ENCODE measurements at regions not wholly inside any gene's neighbourhood (a gene's known extent, or its start where the extent isn't known, plus 50 kb on each side); places are given as distances from the start of the nearest gene placed in this dataset.
"Not testable (repeated sequence)": the region's sequence is repeated elsewhere in the genome, so short reads cannot be mapped to it uniquely, and the experiment has no call there.

DNA sequence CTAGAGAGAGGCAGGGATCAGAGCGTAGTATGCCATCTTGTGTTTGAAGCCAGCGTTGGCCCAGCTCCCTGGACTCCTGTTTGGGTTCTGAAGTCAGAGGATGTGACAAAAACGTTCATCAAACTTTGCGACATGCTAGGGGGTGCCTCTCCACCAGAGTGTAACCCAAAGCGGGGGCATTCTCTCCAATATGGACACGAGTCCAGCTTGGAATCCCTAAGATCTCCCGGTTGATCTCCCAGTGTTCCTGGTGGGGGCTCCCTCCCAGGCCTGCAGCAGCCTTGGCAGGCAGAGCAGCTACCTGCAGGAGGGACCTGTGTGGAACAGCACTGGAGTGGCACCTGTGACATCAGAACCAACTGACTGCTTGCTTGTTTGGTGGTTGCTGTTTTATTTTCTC is 218.8 kb upstream of the ECI2 start:
- no peak for DNase-seq (ENCODE audit: low read depth)

DNA sequence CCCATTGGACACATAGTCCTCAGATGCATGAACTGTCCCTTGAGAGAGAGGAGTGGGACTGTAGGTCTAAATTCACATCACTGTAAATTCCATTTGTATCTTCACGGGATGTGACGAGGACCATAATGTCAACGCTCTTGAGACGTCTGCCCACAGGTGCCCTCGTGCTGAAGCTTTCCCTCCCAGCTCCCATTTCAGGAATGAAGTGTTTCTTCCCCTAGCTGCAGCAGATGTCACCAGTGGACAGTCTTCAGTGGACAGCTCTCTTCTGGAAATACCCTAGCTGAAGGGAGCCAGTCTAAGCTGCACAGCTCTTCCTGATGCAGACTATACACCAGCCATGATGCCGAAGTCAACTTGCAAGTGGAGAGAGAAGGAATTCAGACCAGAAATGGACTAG is 217.4 kb upstream of the ECI2 start:
- DNase-seq (ENCODE audit: low read depth), result no peak

DNA sequence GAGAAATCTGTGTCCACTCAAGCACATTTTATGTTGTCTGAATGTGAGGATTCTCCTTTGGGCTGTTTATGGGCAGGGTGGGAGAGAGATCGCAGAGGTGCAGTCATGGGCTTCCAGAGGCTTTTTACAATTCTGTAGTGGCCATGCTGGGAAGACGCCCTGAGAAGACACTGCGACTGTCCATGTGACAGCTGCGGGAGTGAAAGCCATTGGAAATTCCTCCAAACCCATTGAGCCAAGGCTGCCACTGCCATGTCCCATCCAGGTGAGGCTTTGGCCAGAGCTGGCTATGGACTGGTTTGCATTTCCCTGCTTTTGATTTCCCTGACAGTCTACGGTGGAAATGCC is 216.9 kb upstream of the ECI2 start:
- DNase-seq (ENCODE audit: low read depth), result no peak

DNA sequence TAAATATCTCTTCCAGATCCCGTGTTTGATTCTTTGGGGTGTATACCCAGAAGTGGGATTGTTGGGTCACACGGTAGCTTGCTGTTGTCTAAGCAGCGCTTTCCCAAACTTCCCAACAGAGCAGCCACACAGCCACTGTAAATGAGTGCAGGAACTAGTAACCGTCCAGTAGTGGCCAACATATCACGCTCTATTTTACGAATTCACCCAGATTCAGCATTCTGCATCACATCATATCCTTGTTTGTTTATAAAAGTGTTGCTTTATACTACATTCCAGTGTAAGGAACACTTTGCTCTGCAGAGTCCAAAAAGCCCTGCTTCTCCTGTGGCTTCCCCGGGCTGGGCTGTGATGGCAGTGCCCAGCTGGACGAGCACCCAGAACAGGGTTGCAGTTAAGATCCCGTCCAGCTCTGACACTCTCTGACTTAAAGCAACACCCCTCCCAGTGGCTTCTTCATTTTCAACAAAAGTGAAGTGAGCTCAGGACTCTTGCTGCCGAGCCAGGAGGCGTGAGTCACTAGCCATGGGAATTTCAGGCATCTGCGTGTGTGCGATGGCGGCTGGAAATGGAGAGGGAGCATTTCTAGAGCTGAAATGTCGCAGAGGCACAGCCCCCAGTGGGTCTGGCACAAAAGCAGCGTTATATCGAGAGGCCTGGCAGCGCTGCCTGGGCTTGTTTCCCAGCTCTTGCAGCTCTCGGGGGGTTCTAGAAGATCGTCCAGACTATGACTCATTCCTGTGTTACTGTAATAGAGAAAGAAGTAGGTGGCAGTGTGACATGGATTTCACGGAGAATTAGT is 216.3 kb upstream of the ECI2 start:
- DNase-seq (ENCODE audit: low read depth), result peak; percentile 93

DNA sequence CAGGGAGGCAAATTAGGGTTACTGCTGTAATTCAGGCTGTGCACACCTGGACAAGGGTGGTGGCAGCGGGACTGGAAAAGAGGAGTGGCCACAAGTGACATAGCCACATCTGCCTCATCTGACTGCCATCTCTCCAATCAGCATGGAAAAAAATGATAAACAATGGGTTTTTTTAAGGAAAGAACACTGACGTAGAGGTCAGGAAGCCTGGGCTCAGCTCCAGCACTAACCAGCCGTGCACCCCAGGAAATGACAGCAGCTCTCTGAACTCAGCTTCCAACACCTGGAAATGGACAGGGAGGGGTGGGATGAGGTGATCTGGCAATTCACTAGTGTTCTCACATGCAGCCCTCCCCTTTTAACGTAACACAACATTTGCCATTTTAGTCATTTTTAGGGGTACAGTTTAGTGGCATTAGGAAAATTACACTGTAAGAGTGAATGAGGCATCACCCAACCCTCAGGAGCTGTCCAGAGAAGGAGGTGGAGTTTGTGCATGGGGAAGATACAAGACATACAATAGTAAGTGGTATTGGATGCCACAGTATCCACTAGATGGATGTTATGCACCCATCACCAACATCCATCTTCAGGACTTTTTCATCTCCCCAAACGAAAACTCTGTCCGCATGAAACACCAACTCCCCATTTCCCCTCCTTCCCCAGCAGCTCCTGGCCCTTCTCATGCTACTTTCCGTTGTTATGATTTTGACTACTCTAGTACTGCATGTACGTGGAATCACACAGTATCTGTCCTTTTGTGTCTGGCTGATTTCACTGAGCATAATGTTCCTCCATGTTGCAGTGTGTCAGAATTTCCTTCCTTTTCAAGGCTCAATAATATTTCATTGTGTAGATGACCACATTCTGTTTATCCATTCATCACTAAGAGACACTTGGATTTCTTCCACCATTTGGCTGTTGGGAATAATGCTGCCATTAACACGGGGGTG is 215.5 kb upstream of the ECI2 start:
- peak; percentile 68 for DNase-seq (ENCODE audit: low read depth)

DNA sequence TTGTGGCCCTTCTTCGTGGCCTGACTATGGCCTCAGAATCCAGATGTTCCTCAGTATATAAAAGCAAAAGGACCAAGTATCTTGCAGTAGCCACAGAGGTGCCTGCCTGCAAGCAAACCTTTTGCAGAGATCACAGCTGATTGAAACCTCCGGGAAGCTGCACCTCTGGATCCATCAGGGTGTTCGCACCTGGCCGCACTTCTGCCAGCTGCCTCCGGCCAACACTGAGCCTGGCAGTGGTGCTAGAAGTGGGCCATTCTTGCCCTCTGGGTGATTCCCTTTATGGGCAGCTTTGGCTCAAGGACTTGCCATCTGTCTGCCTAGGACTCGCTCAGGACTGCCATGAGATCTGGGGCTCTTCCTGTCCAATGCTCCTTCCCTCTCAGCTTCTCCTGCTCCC is 214.6 kb upstream of the ECI2 start:
- DNase-seq (ENCODE audit: low read depth), result no peak

DNA sequence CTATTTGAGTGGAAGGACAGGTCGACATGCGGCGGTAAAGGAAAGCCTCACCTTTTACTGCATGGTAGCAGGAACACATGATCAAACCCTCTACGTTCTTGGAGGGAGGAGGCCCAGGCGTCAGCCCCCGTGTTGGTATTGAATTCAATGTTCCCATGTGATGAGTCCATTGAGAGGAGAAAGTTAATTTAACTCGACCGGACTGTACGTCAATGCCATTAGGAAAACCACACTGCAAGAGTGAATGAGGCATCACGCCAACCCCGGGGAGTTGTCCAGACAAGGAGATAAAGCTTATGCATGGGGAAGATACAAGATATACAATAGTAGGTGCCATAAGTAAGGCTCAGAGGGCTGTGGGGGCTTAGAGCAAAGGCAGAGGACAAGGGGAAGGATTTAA is 213.9 kb upstream of the ECI2 start:
- DNase-seq (ENCODE audit: low read depth), result no peak

DNA sequence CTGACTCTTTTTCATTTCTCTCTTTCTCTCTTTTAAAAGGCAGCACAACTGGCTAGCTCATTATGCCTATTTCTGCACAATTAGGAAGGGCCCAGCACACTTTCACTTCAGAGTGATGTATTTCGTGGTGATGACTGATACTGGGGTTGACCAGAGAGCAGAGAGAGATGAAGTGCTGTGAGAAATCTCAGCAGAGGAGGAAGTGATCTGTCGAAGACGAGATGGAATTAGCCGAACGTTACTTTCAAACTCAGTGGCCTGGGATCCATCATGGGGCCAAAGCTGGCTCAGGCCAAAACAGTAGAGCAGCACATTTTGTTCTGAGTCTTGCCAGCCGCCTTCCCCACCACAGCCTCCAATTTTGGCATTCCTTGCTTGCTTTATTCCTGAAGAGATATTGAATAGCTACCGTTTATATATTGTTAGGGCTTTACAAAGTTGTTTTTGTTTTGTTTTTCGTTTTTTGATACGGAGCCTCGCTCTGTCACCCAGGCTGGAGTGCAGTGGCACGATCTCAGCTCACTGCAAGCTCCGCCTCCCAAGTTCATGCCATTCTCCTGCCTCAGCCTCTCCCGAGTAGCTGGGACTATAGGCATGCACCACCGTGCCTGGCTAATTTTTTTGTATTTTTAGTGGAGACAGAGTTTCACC is 213.2 kb upstream of the ECI2 start:
- DNase-seq (ENCODE audit: low read depth), result no peak

DNA sequence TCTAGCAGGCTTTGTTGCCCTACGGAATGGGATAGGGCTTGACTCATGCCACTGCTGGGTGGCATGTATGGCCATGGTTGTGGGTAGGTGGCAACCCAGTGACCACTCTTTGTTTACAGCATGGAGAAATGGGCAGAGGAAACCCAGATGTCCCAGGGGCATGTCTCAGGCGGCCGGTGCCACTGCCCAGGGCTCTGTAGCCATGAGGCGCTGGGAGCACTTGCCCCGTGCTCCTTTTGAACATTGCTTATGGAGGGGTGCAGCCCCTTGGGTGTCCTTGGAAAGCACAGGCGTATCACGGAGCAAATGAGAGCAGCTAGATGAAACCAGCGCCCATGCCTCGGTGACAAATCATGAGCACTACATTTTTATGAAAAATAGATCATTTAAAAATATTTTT is 212.5 kb upstream of the ECI2 start:
- DNase-seq (ENCODE audit: low read depth), result no peak

DNA sequence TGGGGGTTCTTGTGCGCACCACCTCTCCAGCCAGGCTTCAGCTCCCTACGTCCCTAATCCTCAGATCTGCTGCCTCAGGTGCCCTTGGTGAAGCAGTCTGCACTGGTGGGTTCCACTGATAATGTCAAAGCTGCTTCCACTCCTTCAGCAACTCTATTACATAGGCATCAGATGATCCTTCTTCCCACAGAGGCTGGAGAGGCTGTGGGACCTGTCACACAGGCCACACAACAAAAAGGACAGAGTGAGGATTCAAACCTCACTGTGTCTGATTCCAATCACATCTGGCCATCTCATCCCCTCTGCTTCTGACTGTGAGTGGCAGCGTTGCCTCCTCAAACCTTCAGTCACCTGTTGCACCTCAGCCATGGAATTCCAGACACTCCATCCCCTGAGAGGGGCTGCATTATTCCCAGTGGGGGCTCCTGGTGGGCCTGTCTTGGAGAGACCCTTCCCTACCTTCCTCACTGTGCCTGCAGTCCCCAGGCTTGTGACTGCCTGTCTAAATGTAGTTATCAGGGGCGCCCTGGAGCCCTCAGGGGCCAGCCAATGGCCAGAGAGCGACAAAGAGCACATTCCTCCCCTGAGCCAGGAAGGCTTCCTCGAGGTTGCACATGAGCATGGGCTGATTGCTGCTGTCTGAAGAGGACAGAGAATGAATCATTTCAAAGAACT is 211.4 kb upstream of the ECI2 start:
- no peak for DNase-seq (ENCODE audit: low read depth)

DNA sequence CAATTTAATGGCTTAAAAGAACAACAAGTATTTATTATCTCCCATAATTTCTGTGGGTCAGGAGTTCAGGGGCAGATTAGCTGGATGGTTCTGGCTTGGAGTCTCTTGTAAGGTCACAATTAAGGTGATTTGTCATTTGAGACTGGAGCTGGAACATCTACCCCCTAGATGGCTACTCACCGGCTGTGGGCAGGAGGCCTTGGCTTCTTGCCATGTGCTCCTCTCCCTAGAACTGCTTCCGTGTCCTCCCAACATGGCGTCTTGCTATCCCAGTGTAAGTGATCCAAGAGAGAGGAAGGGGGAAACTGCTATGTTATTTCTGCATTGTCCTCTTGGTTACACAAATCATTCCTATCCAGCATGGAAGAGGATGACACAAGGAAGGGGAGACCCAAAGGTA is 210.2 kb upstream of the ECI2 start:
- peak; percentile 66 for DNase-seq (ENCODE audit: low read depth)

DNA sequence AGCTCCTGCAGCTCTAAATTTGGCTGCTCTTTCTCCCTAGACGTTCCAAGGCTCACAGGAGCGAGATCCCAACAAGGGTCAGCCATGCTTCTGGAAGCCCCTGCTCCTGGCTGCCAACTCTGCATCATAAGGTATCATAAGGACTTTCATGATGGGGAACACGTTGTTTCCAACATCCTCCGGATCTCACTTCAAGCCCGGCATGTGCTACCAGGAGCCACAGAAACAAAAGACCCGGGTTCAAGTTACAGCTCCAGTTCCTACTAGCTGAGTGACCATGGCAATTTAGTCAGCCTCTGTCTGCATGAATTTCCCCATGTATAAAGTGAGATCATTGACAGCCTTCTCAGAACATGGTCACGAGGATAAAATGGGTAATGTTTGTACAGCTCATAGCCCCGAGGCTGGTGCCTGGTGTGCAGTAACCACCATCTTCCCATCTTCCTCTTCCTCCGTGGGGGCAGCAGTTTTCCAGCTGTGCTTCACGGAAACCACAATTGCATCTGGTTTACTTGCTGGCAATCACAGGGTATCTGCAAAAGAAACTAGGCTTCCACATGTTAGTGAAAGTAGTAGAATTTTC is 209.0 kb upstream of the ECI2 start:
- DNase-seq (ENCODE audit: low read depth), result peak; percentile 85

DNA sequence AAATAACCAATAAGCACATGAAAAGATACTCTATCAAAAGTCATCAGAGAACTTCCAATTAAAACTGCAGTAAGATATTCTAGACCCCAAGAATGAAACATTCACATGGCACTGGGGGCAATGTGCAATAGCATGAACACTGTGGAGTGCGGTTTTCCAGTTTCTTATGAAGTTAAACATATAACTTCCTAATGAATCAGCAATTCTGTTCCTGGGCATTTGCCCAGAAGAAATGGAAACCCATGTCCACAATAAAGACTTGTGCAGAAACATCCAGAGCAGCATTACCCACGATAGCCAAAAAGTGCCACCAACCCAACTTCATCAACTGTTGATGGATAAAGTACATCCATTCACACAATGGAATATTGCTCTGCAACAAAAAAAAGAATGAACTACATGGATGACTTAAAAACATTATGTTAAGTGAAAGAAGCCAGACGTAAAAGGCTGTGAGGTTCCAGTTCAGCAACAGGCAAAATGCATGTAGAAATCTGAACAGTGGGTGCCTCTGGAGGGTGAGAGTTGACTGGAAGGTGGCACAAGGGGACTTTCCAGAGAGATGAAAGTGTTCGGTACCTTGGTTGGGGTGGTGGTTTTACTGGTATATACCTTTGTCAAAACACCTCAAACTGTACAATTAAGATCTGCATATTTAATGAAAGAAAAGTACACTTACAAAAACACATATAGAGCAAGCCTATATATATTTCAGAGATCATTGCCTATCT is 207.2 kb upstream of the ECI2 start:
- DNase-seq (ENCODE audit: low read depth), result no peak

DNA sequence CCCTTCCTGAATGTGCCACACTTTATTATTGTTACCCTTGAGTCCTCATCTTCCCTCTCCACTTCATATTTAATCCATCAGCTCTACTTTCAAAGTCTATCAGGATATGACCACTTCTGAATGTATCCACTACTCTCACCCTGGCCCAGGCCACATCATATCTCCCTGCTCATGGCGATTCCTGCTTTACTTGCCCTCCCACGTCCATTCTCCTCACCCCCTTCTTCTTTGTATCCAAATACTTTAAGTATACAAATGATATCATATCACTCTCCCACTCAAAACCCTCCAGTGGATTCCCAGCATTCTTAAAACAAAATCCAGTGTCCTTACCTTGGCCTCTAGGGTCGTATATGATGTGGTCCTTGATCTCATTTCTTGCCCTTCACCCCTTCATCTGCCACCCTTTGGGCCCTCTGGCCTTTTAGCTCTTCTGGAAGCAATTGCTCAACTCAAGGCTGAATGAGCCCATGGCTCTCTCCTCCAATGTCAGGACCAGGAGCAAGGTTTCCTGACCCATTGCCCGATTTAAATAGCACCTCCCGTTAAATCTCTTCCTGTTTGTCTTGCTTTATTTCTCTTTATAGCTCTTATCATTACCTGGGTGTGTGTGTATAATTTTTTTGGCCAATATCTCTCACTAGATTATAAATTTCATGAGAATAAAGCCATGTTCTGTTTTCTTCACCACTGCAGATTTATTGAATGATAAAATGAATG is 205.9 kb upstream of the ECI2 start:
- no peak for DNase-seq (ENCODE audit: low read depth)

DNA sequence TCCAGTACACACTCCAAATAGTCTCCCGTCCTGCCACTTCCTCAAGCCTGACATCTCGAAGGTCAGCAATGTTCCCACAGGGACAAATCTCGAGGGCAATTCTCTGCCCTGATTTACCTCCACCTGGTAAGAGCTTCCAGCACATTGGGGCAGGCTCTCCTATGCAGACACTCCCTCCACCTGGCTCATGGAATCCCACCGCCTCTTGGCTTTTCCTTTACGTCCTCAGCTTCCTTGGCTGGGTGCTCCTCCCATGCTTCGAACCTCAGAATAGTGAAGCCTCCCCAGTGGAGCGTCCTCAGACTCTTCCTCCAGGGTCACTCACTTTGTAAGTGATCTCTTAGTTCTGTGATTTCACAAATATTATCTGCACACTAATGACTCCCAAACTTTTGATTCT is 205.2 kb upstream of the ECI2 start:
- DNase-seq (ENCODE audit: low read depth), result no peak

DNA sequence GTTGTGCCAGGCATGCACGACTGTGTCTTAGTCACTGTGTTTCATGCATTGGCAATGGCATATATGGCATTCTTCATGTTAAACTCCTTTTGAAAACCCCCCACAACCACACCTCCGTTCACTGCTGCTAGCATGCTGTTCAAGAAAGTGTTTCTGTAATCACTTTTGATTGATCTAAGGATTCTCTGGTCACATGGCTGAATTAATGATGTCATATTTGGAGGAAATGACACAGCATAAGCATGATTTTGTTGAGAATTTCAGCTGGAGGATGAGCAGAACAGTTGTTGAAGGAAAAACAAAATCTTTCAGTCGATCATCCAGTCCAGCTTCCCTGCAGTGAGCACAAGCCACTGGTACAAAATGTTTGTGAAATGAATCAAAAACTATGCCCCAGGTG is 203.5 kb upstream of the ECI2 start:
- no peak for DNase-seq (ENCODE audit: low read depth)

DNA sequence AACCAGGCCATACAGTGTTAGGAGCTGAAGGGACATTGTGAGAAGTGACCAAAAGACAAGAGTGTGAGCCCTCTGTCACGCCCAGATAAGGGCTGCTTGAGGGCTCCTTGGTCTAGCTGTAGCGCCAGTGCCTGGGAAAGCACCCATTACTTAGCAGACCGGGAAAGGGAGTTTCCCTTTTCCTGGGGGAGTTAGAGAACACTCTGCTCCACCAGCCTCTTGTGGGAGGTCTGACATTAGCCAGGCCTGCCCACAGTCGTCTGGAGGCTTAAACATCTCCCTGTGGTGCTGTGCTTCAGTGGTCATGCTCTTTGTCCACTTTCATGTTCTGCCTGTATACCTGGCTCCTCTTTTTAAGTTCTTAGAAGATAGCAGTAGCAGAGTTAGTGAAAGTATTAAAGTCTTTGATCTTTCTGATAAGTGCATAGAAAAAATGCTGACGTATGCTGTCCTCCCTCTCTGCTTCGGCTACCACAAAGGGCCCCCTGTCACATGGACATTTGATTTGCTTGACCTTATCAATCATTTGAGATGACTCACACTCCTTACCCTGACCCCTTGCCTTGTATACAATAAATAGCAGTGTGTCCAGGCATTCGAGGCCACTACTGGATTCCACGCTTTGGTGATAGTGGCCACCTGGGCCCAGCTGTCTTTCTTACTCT is 201.5 kb upstream of the ECI2 start:
- DNase-seq (ENCODE audit: low read depth), result no peak

DNA sequence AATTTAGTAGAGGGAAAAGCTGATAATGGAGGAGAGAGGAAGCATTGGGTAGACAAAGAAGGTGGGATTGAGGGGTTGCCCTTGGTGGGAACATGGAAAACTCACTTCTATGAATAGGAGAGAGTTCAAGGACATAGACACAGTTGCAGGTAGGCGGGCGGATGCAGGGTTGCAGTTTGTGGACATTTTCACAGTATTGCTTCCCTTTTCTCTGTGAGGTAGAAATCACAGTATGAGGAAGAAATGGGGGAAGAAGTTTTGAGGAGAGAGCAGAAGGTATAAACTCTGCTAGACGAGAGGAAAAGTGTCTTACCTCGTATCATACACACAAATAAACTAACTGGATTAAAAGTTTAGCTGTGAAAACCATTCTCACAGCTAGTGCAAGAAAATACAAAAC is 200.7 kb upstream of the ECI2 start:
- no peak for DNase-seq (ENCODE audit: low read depth)

DNA sequence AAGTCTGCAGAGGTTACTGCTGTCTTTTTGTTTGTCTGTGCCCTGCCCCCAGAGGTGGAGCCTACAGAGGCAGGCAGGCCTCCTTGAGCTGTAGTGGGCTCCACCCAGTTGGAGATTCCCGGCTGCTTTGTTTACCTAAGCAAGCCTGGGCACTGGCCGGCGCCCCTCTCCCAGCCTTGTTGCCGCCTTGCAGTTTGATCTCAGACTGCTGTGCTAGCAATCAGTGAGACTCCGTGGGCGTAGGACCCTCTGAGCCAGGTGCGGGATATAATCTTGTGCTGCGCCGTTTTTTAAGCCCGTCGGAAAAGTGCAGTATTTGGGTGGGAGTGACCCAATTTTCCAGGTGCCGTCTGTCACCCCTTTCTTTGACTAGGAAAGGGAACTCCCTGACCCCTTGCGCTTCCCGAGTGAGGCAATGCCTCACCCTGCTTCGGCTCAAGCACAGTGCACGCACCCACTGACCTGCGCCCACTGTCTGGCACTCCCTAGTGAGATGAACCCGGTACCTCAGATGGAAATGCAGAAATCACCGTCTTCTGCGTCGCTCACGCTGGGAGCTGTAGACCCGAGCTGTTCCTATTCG is 198.9 kb upstream of the ECI2 start:
- DNase-seq (ENCODE audit: low read depth), result not testable (repeated sequence)
